PC-9 (cell line): ENCODE measurements at regions not wholly inside any gene's neighbourhood (a gene's known extent, or its start where the extent isn't known, plus 50 kb on each side); places are given as distances from the start of the nearest gene placed in this dataset.

ENCODE experiments used
- EZH2 ChIP-seq: fragments of 200-600 bp; sonication (generic); IDR thresholded peaks from 2 replicates; pipeline ENCODE4 v1.8.0; 2017; ENCODE audit warnings: antibody characterized with exemption, low read depth
- TF ChIP-seq, protein P1 (sequence below): fragments of 200-600 bp; sonication (generic); conservative IDR thresholded peaks from 2 replicates; pipeline ENCODE4 v1.6.1; 2017; ENCODE audit warnings: mixed run types, antibody characterized with exemption, mild to moderate bottlenecking, moderate library complexity

DNA sequence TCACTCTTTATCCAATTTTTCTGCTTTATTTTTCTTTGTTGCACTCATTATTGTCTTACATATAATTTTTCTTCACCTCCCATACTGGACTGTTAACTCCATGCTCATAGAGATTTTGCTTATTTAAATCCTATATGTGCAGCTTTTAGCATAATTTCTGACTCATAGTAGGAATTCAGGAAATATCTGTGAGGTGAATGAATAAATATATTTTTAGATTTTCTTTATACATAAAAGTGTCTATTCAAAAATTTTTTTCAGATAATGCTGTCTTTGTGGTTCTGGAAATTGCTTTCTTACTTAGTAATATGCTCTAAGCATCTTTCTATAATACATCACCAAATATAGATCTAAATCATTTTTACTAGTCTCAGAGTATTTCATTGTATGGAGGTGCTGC is 191.8 kb upstream of the SUCLG2 start:
- TF ChIP-seq, protein P1, sequence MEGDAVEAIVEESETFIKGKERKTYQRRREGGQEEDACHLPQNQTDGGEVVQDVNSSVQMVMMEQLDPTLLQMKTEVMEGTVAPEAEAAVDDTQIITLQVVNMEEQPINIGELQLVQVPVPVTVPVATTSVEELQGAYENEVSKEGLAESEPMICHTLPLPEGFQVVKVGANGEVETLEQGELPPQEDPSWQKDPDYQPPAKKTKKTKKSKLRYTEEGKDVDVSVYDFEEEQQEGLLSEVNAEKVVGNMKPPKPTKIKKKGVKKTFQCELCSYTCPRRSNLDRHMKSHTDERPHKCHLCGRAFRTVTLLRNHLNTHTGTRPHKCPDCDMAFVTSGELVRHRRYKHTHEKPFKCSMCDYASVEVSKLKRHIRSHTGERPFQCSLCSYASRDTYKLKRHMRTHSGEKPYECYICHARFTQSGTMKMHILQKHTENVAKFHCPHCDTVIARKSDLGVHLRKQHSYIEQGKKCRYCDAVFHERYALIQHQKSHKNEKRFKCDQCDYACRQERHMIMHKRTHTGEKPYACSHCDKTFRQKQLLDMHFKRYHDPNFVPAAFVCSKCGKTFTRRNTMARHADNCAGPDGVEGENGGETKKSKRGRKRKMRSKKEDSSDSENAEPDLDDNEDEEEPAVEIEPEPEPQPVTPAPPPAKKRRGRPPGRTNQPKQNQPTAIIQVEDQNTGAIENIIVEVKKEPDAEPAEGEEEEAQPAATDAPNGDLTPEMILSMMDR: no peak
- no peak for TF ChIP-seq EZH2
